GM21737 (cell line): ENCODE measurements at regions not wholly inside any gene's neighbourhood (a gene's known extent, or its start where the extent isn't known, plus 50 kb on each side); places are given as distances from the start of the nearest gene placed in this dataset.

Experiments used
- ATAC-seq: cut with Tn5 transposase; IDR thresholded peaks from one replicate; pipeline ENCODE4 v1.9.1; 2021; ENCODE audit warnings: mild to moderate bottlenecking, moderate library complexity; ENCODE audit not compliant: unreplicated experiment

- no peak for ATAC-seq
Observed at GRCh38 chr12:78403136-78403535, 461.4 kb upstream of the SYT1 start.

- ATAC-seq: no peak
Observed at GRCh38 chr12:78403681-78404080, 460.9 kb upstream of the SYT1 start.

- no peak for ATAC-seq
Observed at GRCh38 chr12:78406213-78406612, 458.4 kb upstream of the SYT1 start.

GRCh38 chr12:78406828-78407227 lies 457.7 kb upstream of the SYT1 start:
- peak; percentile 87 for ATAC-seq

GRCh38 chr12:78407722-78408121 lies 456.9 kb upstream of the SYT1 start:
- ATAC-seq: no peak

- ATAC-seq: no peak
Observed at GRCh38 chr12:78414071-78414470, 450.5 kb upstream of the SYT1 start.

- peak; percentile 67 for ATAC-seq
Observed at GRCh38 chr12:78418919-78419318, 445.7 kb upstream of the SYT1 start.

- ATAC-seq: no peak
Observed at GRCh38 chr12:78419513-78419912, 445.1 kb upstream of the SYT1 start.

GRCh38 chr12:78420991-78421390 lies 443.6 kb upstream of the SYT1 start:
- no peak for ATAC-seq

- ATAC-seq: no peak
Observed at GRCh38 chr12:78430551-78430950, 434.0 kb upstream of the SYT1 start.

- no peak for ATAC-seq
Observed at GRCh38 chr12:78431931-78432330, 432.6 kb upstream of the SYT1 start.

- no peak for ATAC-seq
Observed at GRCh38 chr12:78439666-78440065, 424.9 kb upstream of the SYT1 start.

- ATAC-seq: no peak
Observed at GRCh38 chr12:78441737-78442453, 422.7 kb upstream of the SYT1 start.

- no peak for ATAC-seq
Observed at GRCh38 chr12:78442454-78442801, 422.1 kb upstream of the SYT1 start.

- no peak for ATAC-seq
Observed at GRCh38 chr12:78446555-78446954, 418.0 kb upstream of the SYT1 start.

GRCh38 chr12:78447373-78447772 lies 417.2 kb upstream of the SYT1 start:
- no peak for ATAC-seq

GRCh38 chr12:78448692-78449091 lies 415.9 kb upstream of the SYT1 start:
- ATAC-seq: no peak

GRCh38 chr12:78455991-78456390 lies 408.6 kb upstream of the SYT1 start:
- ATAC-seq: no peak

- ATAC-seq: peak; percentile 100
Observed at GRCh38 chr12:78457938-78458337, 406.6 kb upstream of the SYT1 start.

- no peak for ATAC-seq
Observed at GRCh38 chr12:78470354-78471195, 394.0 kb upstream of the SYT1 start.

- no peak for ATAC-seq
Observed at GRCh38 chr12:78473136-78473535, 391.4 kb upstream of the SYT1 start.

GRCh38 chr12:78473561-78473960 lies 391.0 kb upstream of the SYT1 start:
- no peak for ATAC-seq
